ENCODE measurements at regions not wholly inside any gene's neighbourhood (a gene's known extent, or its start where the extent isn't known, plus 50 kb on each side); places are given as distances from the start of the nearest gene placed in this dataset.

GRCh38 chr10:35716776-35717175 lies 74.7 kb upstream of the FZD8 start:
- Histone ChIP-seq H3K9me2 (replicated peaks; ENCODE audit: insufficient read depth, low read length) (no peaks in the 10 kb centered on the region), H3K79me2 (ENCODE audit: low read length) (no peaks in the 10 kb centered on the region), H3K36me3 (replicated peaks; ENCODE audit: insufficient read depth, low read length) (no peaks in the 10 kb centered on the region), H3K4me3 (ENCODE audit: low read length) (no peak overlapping the region), H3K4me2 (ENCODE audit: low read depth, low read length) (no peak overlapping the region), H4K20me1 (ENCODE audit: insufficient read depth, low read length) (no peaks in the 10 kb centered on the region), H3K9ac (ENCODE audit: low read length) (no peak overlapping the region), H3K9me3 (replicated peaks; ENCODE audit: insufficient read depth, low read length) (no peaks in the 10 kb centered on the region), H3F3A (ENCODE audit: insufficient read depth, low read length) (no peaks in the 10 kb centered on the region), H3K27ac (ENCODE audit: low read length) (no peak overlapping the region), H3K27me3 (replicated peaks; ENCODE audit: insufficient read depth, low read length) (no peaks in the 10 kb centered on the region), H2AFZ (ENCODE audit: low read length) (no peak overlapping the region), H3K4me1 (ENCODE audit: low read length) (0 out of 2 replicates have a peak, but pooled peaks cover 2% of the 10 kb centered on the region)
- TF ChIP-seq, protein P1, sequence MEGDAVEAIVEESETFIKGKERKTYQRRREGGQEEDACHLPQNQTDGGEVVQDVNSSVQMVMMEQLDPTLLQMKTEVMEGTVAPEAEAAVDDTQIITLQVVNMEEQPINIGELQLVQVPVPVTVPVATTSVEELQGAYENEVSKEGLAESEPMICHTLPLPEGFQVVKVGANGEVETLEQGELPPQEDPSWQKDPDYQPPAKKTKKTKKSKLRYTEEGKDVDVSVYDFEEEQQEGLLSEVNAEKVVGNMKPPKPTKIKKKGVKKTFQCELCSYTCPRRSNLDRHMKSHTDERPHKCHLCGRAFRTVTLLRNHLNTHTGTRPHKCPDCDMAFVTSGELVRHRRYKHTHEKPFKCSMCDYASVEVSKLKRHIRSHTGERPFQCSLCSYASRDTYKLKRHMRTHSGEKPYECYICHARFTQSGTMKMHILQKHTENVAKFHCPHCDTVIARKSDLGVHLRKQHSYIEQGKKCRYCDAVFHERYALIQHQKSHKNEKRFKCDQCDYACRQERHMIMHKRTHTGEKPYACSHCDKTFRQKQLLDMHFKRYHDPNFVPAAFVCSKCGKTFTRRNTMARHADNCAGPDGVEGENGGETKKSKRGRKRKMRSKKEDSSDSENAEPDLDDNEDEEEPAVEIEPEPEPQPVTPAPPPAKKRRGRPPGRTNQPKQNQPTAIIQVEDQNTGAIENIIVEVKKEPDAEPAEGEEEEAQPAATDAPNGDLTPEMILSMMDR (IDR thresholded peaks at IDR 0.05; ENCODE audit: low read length), result no peak
- no peak for TF ChIP-seq EZH2phosphoT487 (IDR thresholded peaks at IDR 0.05; ENCODE audit: low read length)
- no peak for TF ChIP-seq EZH2 (optimal IDR thresholded peaks at IDR 0.05; ENCODE audit: low read depth, low read length)
- DNase-seq, result peak; percentile 30

DNA sequence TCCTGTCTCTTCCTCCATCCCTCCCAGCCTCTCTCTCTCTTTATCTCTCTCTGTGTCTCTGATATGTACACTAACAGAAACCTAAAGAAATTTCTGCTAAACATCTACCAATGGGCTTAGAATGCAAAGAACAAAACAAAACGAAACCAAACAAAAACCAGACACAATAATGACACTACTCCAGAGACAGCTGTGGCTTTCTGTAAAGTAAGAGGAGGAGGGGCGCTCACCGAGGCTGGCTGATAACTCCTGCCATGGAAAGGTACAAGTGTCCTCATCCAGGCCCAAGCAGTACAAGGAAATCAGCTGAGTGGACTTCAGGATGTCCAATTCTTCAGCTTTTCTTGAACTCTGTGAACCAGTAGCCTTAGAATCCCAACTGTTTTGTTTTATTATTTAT lies 70.4 kb upstream of the FZD8 start:
- Histone ChIP-seq H3K9ac (ENCODE audit: low read length) (no peak overlapping the region), H3K9me2 (replicated peaks; ENCODE audit: insufficient read depth, low read length) (no peaks in the 10 kb centered on the region), H3K27ac (ENCODE audit: low read length) (no peak overlapping the region), H2AFZ (ENCODE audit: low read length) (0 out of 2 replicates have a peak overlapping the region, but pooled peaks have one; percentile 6), H4K20me1 (ENCODE audit: insufficient read depth, low read length) (no peaks in the 10 kb centered on the region), H3F3A (ENCODE audit: insufficient read depth, low read length) (no peaks in the 10 kb centered on the region), H3K4me2 (ENCODE audit: low read depth, low read length) (peak overlapping the region; percentile 40; the same call in 1 of the 2 replicates), H3K4me1 (ENCODE audit: low read length) (0 out of 2 replicates have a peak, but pooled peaks cover 5% of the 10 kb centered on the region), H3K36me3 (replicated peaks; ENCODE audit: insufficient read depth, low read length) (no peaks in the 10 kb centered on the region), H3K79me2 (ENCODE audit: low read length) (no peaks in the 10 kb centered on the region), H3K27me3 (replicated peaks; ENCODE audit: insufficient read depth, low read length) (no peaks in the 10 kb centered on the region), H3K9me3 (replicated peaks; ENCODE audit: insufficient read depth, low read length) (no peaks in the 10 kb centered on the region), H3K4me3 (ENCODE audit: low read length) (no peak overlapping the region)
- TF ChIP-seq EZH2 (optimal IDR thresholded peaks at IDR 0.05; ENCODE audit: low read depth, low read length) (no peak), EZH2phosphoT487 (IDR thresholded peaks at IDR 0.05; ENCODE audit: low read length) (no peak)
- TF ChIP-seq, protein P1 (IDR thresholded peaks at IDR 0.05; ENCODE audit: low read length), result no peak
- DNase-seq, result peak; percentile 59

DNA sequence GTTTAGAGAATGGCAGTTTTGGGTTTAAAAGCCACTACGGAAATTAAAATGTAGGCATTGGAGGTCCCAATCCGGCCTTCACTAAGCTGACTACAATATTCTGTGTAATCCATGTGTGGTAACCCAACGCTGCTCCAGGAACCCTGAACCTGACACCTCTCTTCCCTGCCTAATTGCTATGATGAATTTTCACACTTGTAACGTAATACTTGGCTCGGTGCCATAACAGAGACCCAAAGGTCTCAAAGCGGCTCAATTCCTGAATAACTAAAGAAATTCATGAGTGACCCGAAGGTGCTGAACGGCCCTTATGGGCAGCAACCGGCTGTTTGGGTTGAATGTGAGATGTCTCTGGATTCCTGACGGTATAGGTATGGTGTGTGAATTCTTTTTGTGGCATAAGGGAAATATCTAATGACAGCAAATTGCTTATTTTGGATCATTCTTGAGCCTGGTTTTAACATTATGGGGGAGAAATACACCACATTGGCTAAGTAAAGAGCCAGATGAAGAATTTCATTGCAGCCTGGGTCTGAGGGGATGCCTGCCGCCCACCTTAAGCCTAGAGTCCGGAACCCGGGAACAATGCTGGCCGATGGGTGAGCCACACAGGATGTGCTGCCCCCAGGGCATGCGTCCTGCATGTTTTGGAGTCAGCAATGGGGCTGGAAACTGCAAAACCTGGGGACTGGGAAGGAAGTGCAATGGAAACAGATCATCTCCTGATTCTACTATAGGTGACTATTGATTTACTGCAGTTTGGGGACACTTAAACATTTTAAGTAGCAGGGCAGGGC lies 69.7 kb upstream of the FZD8 start:
- H2AFZ ChIP-seq (ENCODE audit: low read length), result 0 out of 2 replicates have a peak overlapping the region, but pooled peaks have one; percentile 6
- H3K27ac ChIP-seq (ENCODE audit: low read length), result no peak overlapping the region
- no peaks in the 10 kb centered on the region for H3F3A ChIP-seq (ENCODE audit: insufficient read depth, low read length)
- TF ChIP-seq EZH2phosphoT487 (IDR thresholded peaks at IDR 0.05; ENCODE audit: low read length) (no peak), EZH2 (optimal IDR thresholded peaks at IDR 0.05; ENCODE audit: low read depth, low read length) (no peak)
- TF ChIP-seq, protein P1 (IDR thresholded peaks at IDR 0.05; ENCODE audit: low read length), result no peak
- no peaks in the 10 kb centered on the region for H3K36me3 ChIP-seq (replicated peaks; ENCODE audit: insufficient read depth, low read length)
- no peak overlapping the region for H3K4me3 ChIP-seq (ENCODE audit: low read length)
- DNase-seq, result no peak
- no peaks in the 10 kb centered on the region for H3K9me3 ChIP-seq (replicated peaks; ENCODE audit: insufficient read depth, low read length)
- H3K4me1 ChIP-seq (ENCODE audit: low read length), result 0 out of 2 replicates have a peak, but pooled peaks cover 5% of the 10 kb centered on the region
- no peaks in the 10 kb centered on the region for H3K27me3 ChIP-seq (replicated peaks; ENCODE audit: insufficient read depth, low read length)
- H3K4me2 ChIP-seq (ENCODE audit: low read depth, low read length), result peak overlapping the region; percentile 40; the same call in 1 of the 2 replicates
- H4K20me1 ChIP-seq (ENCODE audit: insufficient read depth, low read length), result no peaks in the 10 kb centered on the region
- H3K9ac ChIP-seq (ENCODE audit: low read length), result no peak overlapping the region
- H3K79me2 ChIP-seq (ENCODE audit: low read length), result no peaks in the 10 kb centered on the region
- no peaks in the 10 kb centered on the region for H3K9me2 ChIP-seq (replicated peaks; ENCODE audit: insufficient read depth, low read length)

Measured in MM.1S (cell line).